Fibroblast of mammary gland (primary cell): ENCODE measurements at regions not wholly inside any gene's neighbourhood (a gene's known extent, or its start where the extent isn't known, plus 50 kb on each side); places are given as distances from the start of the nearest gene placed in this dataset.
A peak's percentile ranks its signal among the peaks of the same experiment; 100 is the strongest.

Experiments
- DNase-seq: peaks from one replicate; pipeline ENCODE4 v3.0.0-alpha.2; 2010; ENCODE audit warnings: low read depth
- H3K4me3 ChIP-seq: 2 replicates; pipeline ENCODE4 v1.5.1; 2011; ENCODE audit warnings: low read depth, mild to moderate bottlenecking, low read length, moderate library complexity; ENCODE audit not compliant: control insufficient read depth
- CTCF ChIP-seq: conservative IDR thresholded peaks from 2 replicates; pipeline ENCODE4 v1.5.1; 2011; ENCODE audit warnings: low read depth, low read length, inconsistent platforms; ENCODE audit not compliant: control insufficient read depth, insufficient read depth

DNA sequence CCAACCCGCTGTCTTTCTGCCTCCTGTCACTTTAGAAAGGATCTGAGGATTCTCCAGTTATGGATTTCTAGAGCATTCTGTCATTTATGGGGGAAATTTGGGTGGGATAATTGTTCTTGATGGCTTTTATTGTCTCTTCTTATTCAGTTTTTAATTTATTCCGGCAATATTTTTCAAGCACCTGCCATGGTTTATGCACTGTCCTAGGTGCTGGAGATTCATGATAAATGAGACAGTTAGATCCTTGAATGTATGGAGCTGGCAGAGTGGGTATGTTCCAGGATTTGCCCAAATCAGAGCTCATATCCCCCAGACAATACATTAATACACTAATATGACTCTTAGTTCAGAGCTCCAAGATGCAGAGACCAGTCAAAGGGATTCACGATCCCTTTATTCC is 146.8 kb upstream of the PRKCQ start:
- H3K4me3 ChIP-seq, result no peak overlapping the region
- TF ChIP-seq CTCF, result no peak
- no peak for DNase-seq

- no peak overlapping the region for H3K4me3 ChIP-seq
- peak; percentile 73 for DNase-seq
- no peak for TF ChIP-seq CTCF
These were observed 142.5 kb upstream of the PRKCQ start for GRCh38 chr10:6722616-6723004.

- peak; percentile 99 for DNase-seq
- H3K4me3 ChIP-seq, result peak overlapping the region; percentile 26
- TF ChIP-seq CTCF, result no peak
These were observed 142.0 kb upstream of the PRKCQ start for GRCh38 chr10:6721964-6722615.

DNA sequence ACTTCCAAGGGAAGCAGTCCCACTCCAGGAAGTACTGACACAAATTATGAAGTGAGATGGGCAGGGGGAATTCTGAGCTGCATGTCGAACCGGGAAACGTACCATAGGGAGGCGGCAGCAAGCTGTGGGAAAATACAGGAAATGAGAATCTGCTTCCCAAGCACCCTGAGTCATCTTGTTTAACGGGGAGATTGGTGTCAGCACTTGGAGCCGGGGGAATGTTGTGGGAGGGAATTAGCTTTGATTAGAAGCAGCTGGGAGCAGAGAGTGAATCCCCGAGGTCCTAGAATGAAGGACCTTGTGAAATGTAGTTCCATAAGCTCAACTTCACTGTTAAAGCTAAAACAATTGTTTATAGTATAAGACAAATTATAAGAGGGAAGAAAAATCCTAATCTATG is 141.4 kb upstream of the PRKCQ start:
- peak overlapping the region; percentile 26 for H3K4me3 ChIP-seq
- TF ChIP-seq CTCF, result peak; percentile 50
- peak; percentile 99 for DNase-seq

- no peak for DNase-seq
- no peak for TF ChIP-seq CTCF
- H3K4me3 ChIP-seq, result no peak overlapping the region
These were observed 139.5 kb upstream of the PRKCQ start for GRCh38 chr10:6719561-6719960.

DNA sequence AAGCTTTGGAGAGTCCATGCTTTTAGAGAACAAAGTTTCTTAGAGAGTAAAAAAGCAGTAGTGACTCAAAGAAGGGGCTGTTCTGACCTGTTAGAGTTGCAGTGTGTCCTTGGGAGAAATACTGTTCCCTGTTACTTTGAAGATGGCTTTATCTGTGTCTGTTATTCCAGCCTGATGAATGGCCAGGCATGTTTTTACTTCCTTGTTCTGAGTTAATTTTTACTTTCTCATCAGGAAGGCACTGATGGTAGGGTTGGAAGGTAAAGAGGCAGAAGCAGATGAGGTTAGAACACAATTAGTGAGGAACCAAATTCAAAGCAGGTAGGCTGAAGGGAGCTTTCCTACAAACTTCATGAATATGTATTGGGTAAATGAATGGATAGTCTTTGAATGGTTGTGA is 138.5 kb upstream of the PRKCQ start:
- TF ChIP-seq CTCF, result no peak
- H3K4me3 ChIP-seq, result no peak overlapping the region
- no peak for DNase-seq

DNA sequence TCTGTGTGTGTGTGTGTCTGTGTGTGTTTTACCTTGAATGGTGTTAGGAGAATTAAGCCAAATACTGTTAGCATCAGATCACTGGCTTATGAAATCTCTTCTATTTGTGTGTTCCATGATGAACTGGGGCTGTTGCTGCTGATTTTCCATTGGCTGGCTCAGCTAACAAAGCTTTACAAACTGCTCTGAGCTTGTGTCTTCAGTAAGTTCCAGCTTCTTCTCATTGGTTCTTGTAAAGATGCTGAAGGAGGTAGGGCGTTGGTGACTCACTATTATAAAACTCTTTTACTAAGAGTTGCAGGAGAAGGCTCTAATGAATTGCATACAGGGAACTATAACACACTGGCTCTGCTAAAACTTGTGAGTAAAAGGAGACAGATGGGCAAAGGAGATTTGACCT is 136.4 kb upstream of the PRKCQ start:
- peak; percentile 78 for DNase-seq
- H3K4me3 ChIP-seq, result no peak overlapping the region
- no peak for TF ChIP-seq CTCF
